Esophagus squamous epithelium (tissue), 5 donors: ENCODE measurements at regions not wholly inside any gene's neighbourhood (a gene's known extent, or its start where the extent isn't known, plus 50 kb on each side); places are given as distances from the start of the nearest gene placed in this dataset.

ENCODE experiments used
- DNase-seq: peaks from one replicate; lab custom pipeline; 2025; lab: John Stamatoyannopoulos, UW
- H3K27ac ChIP-seq, 4 donors: fragments of 200-600 bp; sonication (generic); one replicate each; pipeline ENCODE4 v1.5.1; 2016 to 2019; ENCODE audit warnings: mild to moderate bottlenecking in 1 of 4
- H3K27me3 ChIP-seq, 4 donors: fragments of 200-600 bp; sonication (generic); 1 replicate in 3 of 4; 2 replicates in 1 of 4; pipeline versions ENCODE4 v1.5.1 to v1.6.0; 2017 to 2021; ENCODE audit warnings: antibody characterized with exemption in 1 of 4
- H3K36me3 ChIP-seq, 3 donors: fragments of 200-600 bp; sonication (generic); one replicate each; pipeline ENCODE4 v1.5.1; 2016 to 2019
- H3K4me1 ChIP-seq, 3 donors: fragments of 200-600 bp; sonication (generic); one replicate each; pipeline ENCODE4 v1.5.1; 2017 to 2019
- H3K4me3 ChIP-seq, 4 donors: fragments of 200-600 bp; sonication (generic); 1 replicate in 3 of 4; 2 replicates in 1 of 4; pipeline ENCODE4 v1.5.1; 2016 to 2019; ENCODE audit warnings: mild to moderate bottlenecking in 2 of 4, moderate library complexity in 1 of 4
- H3K9me3 ChIP-seq, 3 donors: fragments of 200-600 bp; sonication (generic); one replicate each; pipeline ENCODE4 v1.5.1; 2016 to 2019
- CTCF ChIP-seq, 6 experiments: fragments of 450-650 bp in 4 of 6; fragments of 200-600 bp in 2 of 6; sonication (generic) in 2 of 6; IDR thresholded peaks; one replicate each; pipeline ENCODE4 v1.5.1; 2016 to 2019; ENCODE audit warnings: antibody characterized with exemption in 6 of 6, mild to moderate bottlenecking in 4 of 6, moderate library complexity in 4 of 6
- POLR2A ChIP-seq, 4 donors: fragments of 450-650 bp; IDR thresholded peaks; one replicate each; pipeline ENCODE4 v1.6.1; 2017; ENCODE audit warnings: antibody characterized with exemption in 4 of 4, mild to moderate bottlenecking in 4 of 4, moderate library complexity in 3 of 4
- whole genome bisulfite sequencing, 2 donors: methylation state at CpG; one replicate each; pipeline ENCODE4 v1.1.5; 2018; 5-methylcytosine and 5-hydroxymethylcytosine counted together
- intact Hi-C: fragments of 100-400 bp; cut with DNase I; formaldehyde crosslinking; loops from one replicate; pipeline ENCODE4 v1.15.0; 2022
- donor health status: DM: yes; HTN: yes; CAD: no.

DNA sequence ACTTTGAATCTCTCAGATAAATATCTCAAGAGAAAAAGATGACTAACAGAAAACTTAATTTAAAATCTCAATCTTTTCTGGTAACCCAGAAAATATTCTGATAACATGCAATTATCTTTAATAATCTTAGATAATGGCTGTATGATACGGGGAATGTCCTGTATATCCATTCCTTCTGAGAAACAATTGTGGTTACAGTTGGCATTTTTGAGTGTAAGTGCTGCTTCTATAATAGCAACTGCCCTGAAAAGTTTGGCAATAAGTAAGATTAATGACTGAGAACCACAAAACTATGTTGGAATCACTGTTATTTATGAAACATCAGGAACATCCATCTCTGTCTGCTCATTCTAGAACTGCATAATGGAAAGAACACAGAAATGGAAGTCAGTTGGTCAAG lies 819.7 kb downstream of the TBC1D32 start:
- no peak overlapping the region for H3K4me3 ChIP-seq
- 45 to 77% methylated on average over 1 of the region's 1 CpG for WGBS, 2 donors
- H3K36me3 ChIP-seq = no peaks in the 10 kb centered on the region
- no peak for TF ChIP-seq CTCF (IDR thresholded peaks at IDR 0.05)
- no peak for DNase-seq
- H3K4me1 ChIP-seq = no peaks in the 10 kb centered on the region
- H3K27ac ChIP-seq = no peak overlapping the region
- no peaks in the 10 kb centered on the region for H3K9me3 ChIP-seq
- no peaks in the 10 kb centered on the region for H3K27me3 ChIP-seq
- intact Hi-C loops = no loop called here

GRCh38 chr6:120511712-120512111 lies 822.6 kb downstream of the TBC1D32 start:
- intact Hi-C loops = no loop called here
- TF ChIP-seq CTCF (IDR thresholded peaks at IDR 0.05) = no peak
- no peak for TF ChIP-seq POLR2A (IDR thresholded peaks at IDR 0.05)

DNA sequence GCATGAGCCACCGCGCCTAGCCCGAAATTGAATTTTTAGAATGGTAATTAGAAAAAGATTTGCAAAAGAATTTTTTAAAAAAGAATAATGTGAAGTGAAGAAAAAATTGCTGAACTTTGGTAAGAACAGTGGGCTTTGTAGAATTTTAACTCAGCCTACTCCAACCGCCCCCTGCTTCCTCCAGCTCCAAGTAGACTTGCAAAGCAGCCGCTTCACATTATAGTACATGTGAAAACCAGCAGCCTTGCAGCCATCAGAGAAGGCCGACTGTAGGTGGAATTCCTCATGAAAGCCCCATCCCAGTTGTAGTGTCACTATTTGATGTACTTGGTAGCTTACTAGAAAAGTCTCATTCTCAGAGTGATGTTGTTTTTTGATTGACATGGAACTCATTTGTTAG lies 835.6 kb downstream of the TBC1D32 start:
- Histone ChIP-seq H3K4me3 (no peak overlapping the region), H3K27ac (no peak overlapping the region), H3K27me3 (no peaks in the 10 kb centered on the region), H3K9me3 (no peaks in the 10 kb centered on the region), H3K4me1 (no peaks in the 10 kb centered on the region), H3K36me3 (no peaks in the 10 kb centered on the region)
- TF ChIP-seq CTCF (IDR thresholded peaks at IDR 0.05) (no peak), POLR2A (IDR thresholded peaks at IDR 0.05) (no peak)
- WGBS, 2 donors = 84 to 91% methylated on average over 5 to 6 of the region's 6 CpGs
- DNase-seq = no peak
- intact Hi-C loops = no loop called here

More at GRCh38 chr6:120511712-120512111, 822.6 kb downstream of the TBC1D32 start:
- Histone ChIP-seq H3K4me3 (no peak overlapping the region), H3K27me3 (no peaks in the 10 kb centered on the region), H3K27ac (no peak overlapping the region), H3K36me3 (no peaks in the 10 kb centered on the region), H3K4me1 (no peaks in the 10 kb centered on the region), H3K9me3 (no peaks in the 10 kb centered on the region)
- no peak for DNase-seq

DNA sequence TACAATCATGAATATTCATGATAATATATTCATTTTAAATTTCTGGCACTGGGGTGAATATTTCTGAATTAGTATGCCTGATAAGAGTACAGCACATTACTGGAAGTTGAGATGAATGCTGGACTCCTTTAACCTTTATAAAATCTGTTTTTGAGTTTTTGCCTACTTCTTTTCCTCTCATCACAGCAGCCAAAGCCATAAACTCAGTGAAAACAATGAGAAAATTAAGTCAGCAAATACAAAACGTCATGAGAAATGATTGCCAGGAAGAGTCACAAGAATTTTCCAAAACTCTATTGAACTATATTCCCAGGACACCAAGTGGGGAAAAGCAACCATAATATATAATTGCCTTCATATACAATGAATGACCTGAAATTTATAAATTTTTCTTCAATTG lies 837.6 kb downstream of the TBC1D32 start:
- Histone ChIP-seq H3K27me3 (no peaks in the 10 kb centered on the region), H3K4me3 (no peak overlapping the region), H3K36me3 (no peaks in the 10 kb centered on the region), H3K4me1 (no peaks in the 10 kb centered on the region), H3K9me3 (no peaks in the 10 kb centered on the region), H3K27ac (no peak overlapping the region)
- 5 to 8% methylated on average over 1 of the region's 1 CpG for WGBS, 2 donors
- TF ChIP-seq CTCF (IDR thresholded peaks at IDR 0.05) (no peak), POLR2A (IDR thresholded peaks at IDR 0.05) (no peak)
- intact Hi-C loops = no loop called here
- no peak for DNase-seq

GRCh38 chr6:120493505-120493904 lies 840.8 kb downstream of the TBC1D32 start:
- H3K4me1 ChIP-seq = no peaks in the 10 kb centered on the region
- no peak overlapping the region for H3K27ac ChIP-seq
- no peaks in the 10 kb centered on the region for H3K36me3 ChIP-seq
- H3K9me3 ChIP-seq = no peaks in the 10 kb centered on the region
- no peak for DNase-seq
- intact Hi-C loops = no loop called here
- H3K27me3 ChIP-seq = no peaks in the 10 kb centered on the region
- H3K4me3 ChIP-seq = no peak overlapping the region
- TF ChIP-seq CTCF (IDR thresholded peaks at IDR 0.05) (no peak), POLR2A (IDR thresholded peaks at IDR 0.05) (no peak)
